C4-2B (cell line): ENCODE measurements at regions not wholly inside any gene's neighbourhood (a gene's known extent, or its start where the extent isn't known, plus 50 kb on each side); places are given as distances from the start of the nearest gene placed in this dataset.

Source experiments
- H3K27ac ChIP-seq: fragments of 450-650 bp; 2 replicates; pipeline ENCODE4 v1.5.1; 2017
- CTCF ChIP-seq: fragments of 450-650 bp; conservative IDR thresholded peaks from 2 replicates; pipeline ENCODE4 v1.5.1; 2017; ENCODE audit warnings: mild to moderate bottlenecking
- ZFX ChIP-seq: fragments of 450-650 bp; IDR thresholded peaks from 2 replicates; pipeline ENCODE4 v1.6.1; 2017

- no peak for TF ChIP-seq CTCF
- no peak for TF ChIP-seq ZFX
- no peak overlapping the region for H3K27ac ChIP-seq
Observed at GRCh38 chr18:56414357-56414756, 224.0 kb downstream of the TXNL1 start.

- TF ChIP-seq CTCF (no peak), ZFX (no peak)
- no peak overlapping the region for H3K27ac ChIP-seq
Observed at GRCh38 chr18:56413862-56414261, 224.5 kb downstream of the TXNL1 start.

- TF ChIP-seq CTCF (no peak), ZFX (no peak)
- H3K27ac ChIP-seq, result no peak overlapping the region
Observed at GRCh38 chr18:56412951-56413350, 225.4 kb downstream of the TXNL1 start.

GRCh38 chr18:56409736-56410135 is 228.7 kb downstream of the TXNL1 start:
- no peak for TF ChIP-seq ZFX
- no peak for TF ChIP-seq CTCF
- no peak overlapping the region for H3K27ac ChIP-seq

GRCh38 chr18:56407646-56408180 is 230.7 kb downstream of the TXNL1 start:
- no peak overlapping the region for H3K27ac ChIP-seq
- no peak for TF ChIP-seq ZFX
- no peak for TF ChIP-seq CTCF

GRCh38 chr18:56402872-56403516 is 235.4 kb downstream of the TXNL1 start:
- no peak overlapping the region for H3K27ac ChIP-seq
- TF ChIP-seq CTCF (no peak), ZFX (no peak)

- TF ChIP-seq ZFX, result no peak
- TF ChIP-seq CTCF, result no peak
Observed at GRCh38 chr18:56393870-56394269, 244.5 kb downstream of the TXNL1 start.

More at GRCh38 chr18:56393870-56394269, 244.5 kb downstream of the TXNL1 start:
- H3K27ac ChIP-seq, result no peak overlapping the region
